K562 (cell line): ENCODE measurements at regions not wholly inside any gene's neighbourhood (a gene's known extent, or its start where the extent isn't known, plus 50 kb on each side); places are given as distances from the start of the nearest gene placed in this dataset.

Experiments used
- ATAC-seq: fragments of 200-7000 bp; cut with Tn5 transposase; 3 replicates; pipeline ENCODE4 v1.9.1; 2020; ENCODE audit warnings: moderate library complexity
- BruUV-seq: library from RNA; stranded (reverse); fragments of 400-500 nt; replicated peaks from 2 replicates; lab custom pipeline; 2021; lab: Mats Ljungman, UMichigan
- CTCF ChIA-PET: fragments of 300-600 bp; formaldehyde crosslinking; extraction: SDS; loops from one replicate; lab custom pipeline; 2021; ENCODE audit warnings: low intra/inter-chr PET ratio; lab: Yijun Ruan, JAX
- POLR2A ChIA-PET: fragments of 300-600, 350-650 bp; sonication (Branson Sonifier 250); formaldehyde crosslinking; extraction: SDS; loops from one replicate; lab custom pipeline; 2021; ENCODE audit warnings: antibody characterized with exemption, inconsistent platforms; lab: Yijun Ruan, JAX
- DNase-seq, 4 experiments: peaks; one replicate each; pipeline versions ENCODE4 v3.0.0 to v3.0.0-alpha.2; 2011 to 2018; ENCODE audit warnings: low spot score in 3 of 4, mixed read lengths in 3 of 4; ENCODE audit errors: extremely low read depth in 1 of 4
- FAIRE-seq: peaks from 2 replicates; lab custom pipeline; 2011; peaks lifted over from hg19 to GRCh38; lab: Jason Lieb, UNC
- H2AFZ ChIP-seq: 2 replicates; pipeline ENCODE4 v1.6.0; 2011; ENCODE audit warnings: low read depth, low read length, control low read depth, inconsistent platforms
- H3K27ac ChIP-seq: fragments of 200-600 bp; 3 replicates; pipeline ENCODE4 v1.8.0; 2011; ENCODE audit warnings: low read depth, mild to moderate bottlenecking, control low read depth, inconsistent platforms, low read length, moderate library complexity, mixed read lengths; ENCODE audit errors: extremely low read depth
- H3K27me3 ChIP-seq, 2 experiments: fragments of 300-600 bp in 1 of 2; 2 replicates in 1 of 2; 3 replicates in 1 of 2; pipeline versions ENCODE4 v1.6.0 to v1.8.0; 2011; ENCODE audit warnings: inconsistent platforms in 2 of 2, low read length in 2 of 2, mild to moderate bottlenecking in 1 of 2, mixed read lengths in 1 of 2, moderate library complexity in 1 of 2; ENCODE audit not compliant: control insufficient read depth in 2 of 2, insufficient read depth in 2 of 2
- H3K36me3 ChIP-seq: fragments of 300-600 bp; 3 replicates; pipeline ENCODE4 v1.8.0; 2011; ENCODE audit warnings: mild to moderate bottlenecking, low read length, inconsistent platforms; ENCODE audit not compliant: control insufficient read depth, insufficient read depth
- H3K4me1 ChIP-seq, 2 experiments: fragments of 200-600 bp in 1 of 2; replicated peaks in 1 of 2; 2 replicates in 1 of 2; 3 replicates in 1 of 2; pipeline versions ENCODE4 v1.5.1 to v1.8.0; 2011; ENCODE audit warnings: inconsistent platforms in 2 of 2, low read length in 2 of 2, mild to moderate bottlenecking in 1 of 2, mixed read lengths in 1 of 2, moderate library complexity in 1 of 2; ENCODE audit not compliant: control insufficient read depth in 2 of 2, insufficient read depth in 2 of 2
- H3K4me2 ChIP-seq: 2 replicates; pipeline ENCODE4 v1.6.1; 2011; ENCODE audit warnings: low read length, control low read depth, inconsistent platforms, mixed read lengths; ENCODE audit not compliant: insufficient read depth
- H3K4me3 ChIP-seq: fragments of 200-600 bp; sonication (generic), shearing (Covaris generic); 2 replicates; pipeline ENCODE4 v1.5.1; 2016; ENCODE audit warnings: control low read depth, inconsistent platforms
- H3K79me2 ChIP-seq: fragments of 200-600 bp; 3 replicates; pipeline ENCODE4 v1.8.0; 2011; ENCODE audit warnings: low read length, inconsistent platforms; ENCODE audit not compliant: control insufficient read depth, insufficient read depth
- H3K9ac ChIP-seq, 2 experiments: 2 replicates each; pipeline versions ENCODE4 v1.6.0 to v1.6.1; 2011; ENCODE audit warnings: low read depth in 2 of 2, low read length in 2 of 2, control low read depth in 1 of 2, inconsistent platforms in 1 of 2, mild to moderate bottlenecking in 1 of 2, mixed read lengths in 1 of 2; ENCODE audit not compliant: insufficient read depth in 1 of 2
- H3K9me1 ChIP-seq: one replicate; pipeline ENCODE4 v1.6.0; 2011; ENCODE audit warnings: inconsistent platforms, mild to moderate bottlenecking, low read length, moderate library complexity; ENCODE audit not compliant: control insufficient read depth, insufficient read depth
- H3K9me3 ChIP-seq: replicated peaks from 2 replicates; pipeline ENCODE4 v1.5.1; 2011; ENCODE audit warnings: low read depth, low read length, inconsistent platforms; ENCODE audit not compliant: control insufficient read depth, insufficient read depth
- H4K20me1 ChIP-seq: replicated peaks from 2 replicates; pipeline ENCODE4 v1.6.1; 2011; ENCODE audit warnings: low read length, inconsistent platforms, mixed read lengths; ENCODE audit not compliant: control insufficient read depth, insufficient read depth
- CBX1 ChIP-seq: sonication (generic); IDR thresholded peaks from 2 replicates; pipeline ENCODE4 v1.6.1; 2016; ENCODE audit warnings: antibody characterized with exemption, low read depth, mild to moderate bottlenecking
- GABPA ChIP-seq: fragments of 200-800 bp; sonication (Bioruptor generic); conservative IDR thresholded peaks from 2 replicates; pipeline ENCODE4 v1.6.1; 2016; ENCODE audit warnings: low read depth, missing genetic modification characterization, missing compliant biosample characterization
- KDM4B ChIP-seq, 2 experiments: fragments of 450-650 bp in 1 of 2; sonication (generic) in 1 of 2; IDR thresholded peaks; 2 replicates each; pipeline ENCODE4 v1.6.1; 2016 to 2017; ENCODE audit warnings: borderline replicate concordance in 2 of 2, antibody characterized with exemption in 1 of 2, low read depth in 1 of 2, mild to moderate bottlenecking in 1 of 2
- MEF2A ChIP-seq: IDR thresholded peaks from 2 replicates; pipeline ENCODE4 v1.6.1; 2011; ENCODE audit warnings: low read depth, mild to moderate bottlenecking, low read length, moderate library complexity; ENCODE audit not compliant: control insufficient read depth
- NFRKB ChIP-seq: fragments of 450-650 bp; IDR thresholded peaks from 2 replicates; pipeline ENCODE4 v1.6.1; 2016; ENCODE audit warnings: low read depth
- SMARCA4 ChIP-seq: fragments of 450-650 bp; IDR thresholded peaks from 2 replicates; pipeline ENCODE4 v1.6.1; 2016
- WGBS: fragments of 100-300 bp; shearing (Covaris generic); methylation state at CpG from one replicate; pipeline ENCODE4 v1.1.6; 2016; ENCODE audit warnings: low coverage, mixed read lengths; ENCODE audit not compliant: insufficient coverage; ENCODE audit errors: missing lambda C conversion rate; 5-methylcytosine and 5-hydroxymethylcytosine counted together
- in situ Hi-C: fragments of 300-500 bp; cut with MboI; formaldehyde crosslinking; loops from 4 replicates; pipeline ENCODE4 v1.15.0; 2018; ENCODE audit warnings: inconsistent platforms, mixed read lengths
- intact Hi-C: fragments of 100-400 bp; cut with micrococcal nuclease; formaldehyde crosslinking; loops from 2 replicates; pipeline ENCODE4 v1.14.2; 2022
- TF ChIP-seq, protein P1 (sequence below): fragments of 450-650 bp; IDR thresholded peaks from 2 replicates; pipeline ENCODE4 v1.6.1; 2016; ENCODE audit warnings: antibody characterized with exemption
- TF ChIP-seq, protein P2 (sequence below), 2 experiments: IDR thresholded peaks; 2 replicates each; pipeline ENCODE4 v1.6.1; 2011; ENCODE audit warnings: borderline replicate concordance in 1 of 2, control low read depth in 1 of 2, low read depth in 1 of 2, low read length in 1 of 2, mild to moderate bottlenecking in 1 of 2, mixed read lengths in 1 of 2, moderate library complexity in 1 of 2; ENCODE audit not compliant: insufficient read depth in 1 of 2, insufficient read length in 1 of 2, poor library complexity in 1 of 2, severe bottlenecking in 1 of 2; ENCODE audit errors: extremely low read depth in 1 of 2
- TF ChIP-seq, protein P3 (sequence below): fragments of 450-650 bp; IDR thresholded peaks from 2 replicates; pipeline ENCODE4 v1.7.1; 2018; ENCODE audit warnings: mild to moderate bottlenecking, low read depth; ENCODE audit not compliant: partially characterized antibody
- TF ChIP-seq, protein P4 (sequence below): fragments of 450-650 bp; IDR thresholded peaks from one replicate; pipeline ENCODE4 v1.6.1; 2018; ENCODE audit warnings: mild to moderate bottlenecking, moderate library complexity; ENCODE audit not compliant: partially characterized antibody
- TF ChIP-seq, protein P5 (sequence below), 3 experiments: IDR thresholded peaks in 2 of 3; conservative IDR thresholded peaks in 1 of 3; 2 replicates each; pipeline ENCODE4 v1.5.1; 2011 to 2012; ENCODE audit warnings: low read length in 3 of 3, mild to moderate bottlenecking in 3 of 3, control low read depth in 2 of 3, improper control_type of control experiment in 1 of 3, inconsistent platforms in 1 of 3, low read depth in 1 of 3, mixed read lengths in 1 of 3, moderate library complexity in 1 of 3; ENCODE audit not compliant: insufficient read depth in 2 of 3

DNA sequence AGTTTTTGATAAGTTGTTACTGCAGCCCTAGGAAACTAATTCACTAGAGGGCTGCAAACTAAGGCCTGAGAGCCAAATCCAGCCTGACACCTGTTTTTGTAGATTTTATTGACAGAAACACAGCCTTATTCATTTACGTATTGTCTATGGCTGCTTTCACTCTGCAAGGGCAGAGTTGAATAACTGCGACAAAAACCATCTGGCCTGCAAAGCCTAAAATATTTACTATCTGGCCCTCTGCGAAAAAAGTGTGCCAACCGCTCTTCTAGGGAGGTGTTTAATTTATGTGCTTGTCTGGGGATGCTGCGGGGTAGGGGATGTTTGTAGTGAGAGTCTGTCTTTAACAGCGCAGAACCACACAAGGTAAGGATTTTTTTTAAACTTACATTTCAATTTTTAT lies 165.0 kb upstream of the RBFOX1 start (continued):
- TF ChIP-seq, protein P1, sequence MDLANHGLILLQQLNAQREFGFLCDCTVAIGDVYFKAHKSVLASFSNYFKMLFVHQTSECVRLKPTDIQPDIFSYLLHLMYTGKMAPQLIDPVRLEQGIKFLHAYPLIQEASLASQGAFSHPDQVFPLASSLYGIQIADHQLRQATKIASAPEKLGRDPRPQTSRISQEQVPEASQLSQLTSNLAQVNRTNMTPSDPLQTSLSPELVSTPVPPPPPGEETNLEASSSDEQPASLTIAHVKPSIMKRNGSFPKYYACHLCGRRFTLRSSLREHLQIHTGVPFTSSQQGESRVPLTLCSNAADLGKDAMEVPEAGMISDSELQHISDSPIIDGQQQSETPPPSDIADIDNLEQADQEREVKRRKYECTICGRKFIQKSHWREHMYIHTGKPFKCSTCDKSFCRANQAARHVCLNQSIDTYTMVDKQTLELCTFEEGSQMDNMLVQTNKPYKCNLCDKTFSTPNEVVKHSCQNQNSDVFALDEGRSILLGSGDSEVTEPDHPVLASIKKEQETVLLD, result no peak
- TF ChIP-seq, protein P2, sequence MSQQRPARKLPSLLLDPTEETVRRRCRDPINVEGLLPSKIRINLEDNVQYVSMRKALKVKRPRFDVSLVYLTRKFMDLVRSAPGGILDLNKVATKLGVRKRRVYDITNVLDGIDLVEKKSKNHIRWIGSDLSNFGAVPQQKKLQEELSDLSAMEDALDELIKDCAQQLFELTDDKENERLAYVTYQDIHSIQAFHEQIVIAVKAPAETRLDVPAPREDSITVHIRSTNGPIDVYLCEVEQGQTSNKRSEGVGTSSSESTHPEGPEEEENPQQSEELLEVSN (IDR thresholded peaks at IDR 0.05; ENCODE audit: borderline replicate concordance in 1 of 2, extremely low read depth in 1 of 2, insufficient read depth in 1 of 2, insufficient read length in 1 of 2, low read depth in 1 of 2, low read length in 1 of 2, poor library complexity in 1 of 2, severe bottlenecking in 1 of 2), result no peak
- no peak for TF ChIP-seq GABPA (tag)
- TF ChIP-seq, protein P3, sequence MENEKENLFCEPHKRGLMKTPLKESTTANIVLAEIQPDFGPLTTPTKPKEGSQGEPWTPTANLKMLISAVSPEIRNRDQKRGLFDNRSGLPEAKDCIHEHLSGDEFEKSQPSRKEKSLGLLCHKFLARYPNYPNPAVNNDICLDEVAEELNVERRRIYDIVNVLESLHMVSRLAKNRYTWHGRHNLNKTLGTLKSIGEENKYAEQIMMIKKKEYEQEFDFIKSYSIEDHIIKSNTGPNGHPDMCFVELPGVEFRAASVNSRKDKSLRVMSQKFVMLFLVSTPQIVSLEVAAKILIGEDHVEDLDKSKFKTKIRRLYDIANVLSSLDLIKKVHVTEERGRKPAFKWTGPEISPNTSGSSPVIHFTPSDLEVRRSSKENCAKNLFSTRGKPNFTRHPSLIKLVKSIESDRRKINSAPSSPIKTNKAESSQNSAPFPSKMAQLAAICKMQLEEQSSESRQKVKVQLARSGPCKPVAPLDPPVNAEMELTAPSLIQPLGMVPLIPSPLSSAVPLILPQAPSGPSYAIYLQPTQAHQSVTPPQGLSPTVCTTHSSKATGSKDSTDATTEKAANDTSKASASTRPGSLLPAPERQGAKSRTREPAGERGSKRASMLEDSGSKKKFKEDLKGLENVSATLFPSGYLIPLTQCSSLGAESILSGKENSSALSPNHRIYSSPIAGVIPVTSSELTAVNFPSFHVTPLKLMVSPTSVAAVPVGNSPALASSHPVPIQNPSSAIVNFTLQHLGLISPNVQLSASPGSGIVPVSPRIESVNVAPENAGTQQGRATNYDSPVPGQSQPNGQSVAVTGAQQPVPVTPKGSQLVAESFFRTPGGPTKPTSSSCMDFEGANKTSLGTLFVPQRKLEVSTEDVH, result no peak

DNA sequence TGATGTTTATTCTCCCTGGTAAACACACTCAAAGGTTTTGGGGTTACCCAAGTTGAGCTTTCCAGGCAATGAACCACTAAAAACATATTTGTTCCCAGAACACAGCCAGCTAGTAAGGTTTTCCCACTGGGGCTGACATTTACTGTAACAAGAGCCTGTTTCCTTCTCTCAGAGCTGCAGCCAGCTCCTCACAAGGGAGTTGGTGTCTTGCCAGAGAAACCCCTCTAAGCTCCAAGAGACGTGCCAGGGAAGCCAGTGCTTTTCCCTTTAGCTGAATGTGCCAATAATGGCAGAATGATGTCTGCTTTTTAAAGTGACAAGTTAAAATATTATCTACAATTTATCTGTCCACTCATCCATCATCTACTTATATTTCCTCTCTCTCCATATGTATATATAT lies 170.8 kb upstream of the RBFOX1 start:
- H3K9me1 ChIP-seq, result no peaks in the 10 kb centered on the region
- no peak overlapping the region for H3K9ac ChIP-seq
- intact Hi-C loops (no loop called here), in situ Hi-C loops (no loop called here)
- DNase-seq, result no peak
- H3K36me3 ChIP-seq, result no peaks in the 10 kb centered on the region
- no peak overlapping the region for H3K27ac ChIP-seq
- ATAC-seq, result no peak
- CTCF ChIA-PET, result no interaction called here
- no TSS peak for BruUV-seq
- H2AFZ ChIP-seq, result no peak overlapping the region
- 0% methylated on average over 1 of the region's 1 CpG for WGBS
- H3K4me1 ChIP-seq, result no peaks in the 10 kb centered on the region
- POLR2A ChIA-PET, result no interaction called here
- no peaks in the 10 kb centered on the region for H3K9me3 ChIP-seq
- no peak overlapping the region for H3K4me3 ChIP-seq
- H4K20me1 ChIP-seq, result no peaks in the 10 kb centered on the region
- no peak for FAIRE-seq
- H3K27me3 ChIP-seq, result no peaks in the 10 kb centered on the region; a peak in 1 of 5 replicates
- no peaks in the 10 kb centered on the region for H3K79me2 ChIP-seq
- no peak overlapping the region for H3K4me2 ChIP-seq
- TF ChIP-seq, protein P4, sequence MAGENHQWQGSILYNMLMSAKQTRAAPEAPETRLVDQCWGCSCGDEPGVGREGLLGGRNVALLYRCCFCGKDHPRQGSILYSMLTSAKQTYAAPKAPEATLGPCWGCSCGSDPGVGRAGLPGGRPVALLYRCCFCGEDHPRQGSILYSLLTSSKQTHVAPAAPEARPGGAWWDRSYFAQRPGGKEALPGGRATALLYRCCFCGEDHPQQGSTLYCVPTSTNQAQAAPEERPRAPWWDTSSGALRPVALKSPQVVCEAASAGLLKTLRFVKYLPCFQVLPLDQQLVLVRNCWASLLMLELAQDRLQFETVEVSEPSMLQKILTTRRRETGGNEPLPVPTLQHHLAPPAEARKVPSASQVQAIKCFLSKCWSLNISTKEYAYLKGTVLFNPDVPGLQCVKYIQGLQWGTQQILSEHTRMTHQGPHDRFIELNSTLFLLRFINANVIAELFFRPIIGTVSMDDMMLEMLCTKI, result no peak
- no peak for TF ChIP-seq KDM4B (IDR thresholded peaks at IDR 0.05; ENCODE audit: borderline replicate concordance in 2 of 2, low read depth in 1 of 2)
- TF ChIP-seq CBX1, result no peak
- TF ChIP-seq MEF2A, result no peak
- TF ChIP-seq, protein P5, sequence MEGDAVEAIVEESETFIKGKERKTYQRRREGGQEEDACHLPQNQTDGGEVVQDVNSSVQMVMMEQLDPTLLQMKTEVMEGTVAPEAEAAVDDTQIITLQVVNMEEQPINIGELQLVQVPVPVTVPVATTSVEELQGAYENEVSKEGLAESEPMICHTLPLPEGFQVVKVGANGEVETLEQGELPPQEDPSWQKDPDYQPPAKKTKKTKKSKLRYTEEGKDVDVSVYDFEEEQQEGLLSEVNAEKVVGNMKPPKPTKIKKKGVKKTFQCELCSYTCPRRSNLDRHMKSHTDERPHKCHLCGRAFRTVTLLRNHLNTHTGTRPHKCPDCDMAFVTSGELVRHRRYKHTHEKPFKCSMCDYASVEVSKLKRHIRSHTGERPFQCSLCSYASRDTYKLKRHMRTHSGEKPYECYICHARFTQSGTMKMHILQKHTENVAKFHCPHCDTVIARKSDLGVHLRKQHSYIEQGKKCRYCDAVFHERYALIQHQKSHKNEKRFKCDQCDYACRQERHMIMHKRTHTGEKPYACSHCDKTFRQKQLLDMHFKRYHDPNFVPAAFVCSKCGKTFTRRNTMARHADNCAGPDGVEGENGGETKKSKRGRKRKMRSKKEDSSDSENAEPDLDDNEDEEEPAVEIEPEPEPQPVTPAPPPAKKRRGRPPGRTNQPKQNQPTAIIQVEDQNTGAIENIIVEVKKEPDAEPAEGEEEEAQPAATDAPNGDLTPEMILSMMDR (IDR thresholded peaks at IDR 0.05 in 2 of 3, conservative IDR thresholded peaks at IDR 0.05 in 1 of 3; ENCODE audit: insufficient read depth in 2 of 3, low read depth in 1 of 3, low read length in 3 of 3), result no peak
- TF ChIP-seq SMARCA4, result no peak
- no peak for TF ChIP-seq NFRKB
